ENCODE measurements at regions not wholly inside any gene's neighbourhood (a gene's known extent, or its start where the extent isn't known, plus 50 kb on each side); places are given as distances from the start of the nearest gene placed in this dataset.

- Histone ChIP-seq H3K4me2 (replicated peaks; ENCODE audit: extremely low read depth, low read length, poor library complexity, severe bottlenecking) (no peak overlapping the region), H3K4me1 (ENCODE audit: control insufficient read depth in 1 of 2, insufficient read depth in 2 of 2, low read length in 2 of 2) (no peaks in the 10 kb centered on the region), H3K27ac (ENCODE audit: low read depth in 1 of 2, low read length in 2 of 2) (no peak overlapping the region), H3K27me3 (ENCODE audit: control insufficient read depth in 2 of 2, insufficient read depth in 2 of 2, low read length in 2 of 2) (no peaks in the 10 kb centered on the region), H3K9me3 (replicated peaks in 1 of 2; ENCODE audit: control insufficient read depth in 1 of 2, insufficient read depth in 1 of 2, low read length in 2 of 2) (peaks cover 0 to 3% of the 10 kb centered on the region in 2 donors), H3K4me3 (replicated peaks in 1 of 3; ENCODE audit: low read depth in 2 of 3, low read length in 3 of 3) (no peak overlapping the region), H3K9ac (ENCODE audit: insufficient read depth, low read length, poor library complexity, severe bottlenecking) (no peak overlapping the region), H3K36me3 (replicated peaks in 1 of 2; ENCODE audit: control insufficient read depth in 1 of 2, insufficient read depth in 2 of 2, low read length in 2 of 2) (no peaks in the 10 kb centered on the region), H3K79me2 (ENCODE audit: insufficient read depth, low read length) (no peaks in the 10 kb centered on the region), H2AFZ (ENCODE audit: insufficient read depth, low read depth, low read length, poor library complexity, severe bottlenecking) (no peak overlapping the region), H4K20me1 (ENCODE audit: insufficient read depth, low read length) (no peaks in the 10 kb centered on the region)
- H3K4me1 Mint-ChIP-seq: no peaks in the 10 kb centered on the region
- no peaks in the 10 kb centered on the region for H3K36me3 Mint-ChIP-seq
- peaks cover 2 to 7% (median 4%) of the 10 kb centered on the region in 7 donors for H3K9me3 Mint-ChIP-seq
- no peak overlapping the region for H3K27ac Mint-ChIP-seq
- no peak overlapping the region for H3K4me3 Mint-ChIP-seq
- TF ChIP-seq CTCF (IDR thresholded peaks at IDR 0.05): no peak
- H3K27me3 Mint-ChIP-seq (ENCODE audit: low read depth in 3 of 3): no peaks in the 10 kb centered on the region
- intact Hi-C loops (cut with micrococcal nuclease): no loop called here
- no CpG with 5 or more reads among the region's 4 CpGs for WGBS (ENCODE audit: insufficient coverage)
- no peak for DNase-seq
Observed at GRCh38 chr4:180932370-180933001, 1310.7 kb upstream of the TENM3 start.

DNA sequence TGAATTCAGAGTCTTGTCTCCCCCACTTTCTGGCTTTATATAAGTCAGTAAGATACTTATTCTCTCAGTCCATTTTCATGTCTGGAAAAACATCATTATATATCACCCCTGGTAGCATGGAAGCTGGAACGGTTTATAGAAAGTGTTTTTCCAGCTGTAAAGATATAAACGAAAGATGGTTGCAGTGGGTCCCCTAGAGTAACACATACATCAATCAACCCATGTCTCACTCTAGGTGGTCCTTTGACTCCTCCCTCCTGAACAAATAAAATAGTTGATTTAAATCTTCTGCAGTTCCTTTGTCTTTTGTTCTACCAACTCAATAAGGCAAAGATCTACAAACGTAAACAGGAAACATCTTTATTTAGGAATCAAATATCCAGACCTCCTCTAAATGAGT lies 1306.1 kb upstream of the TENM3 start:
- no peak overlapping the region for H3K4me3 ChIP-seq (replicated peaks in 1 of 3; ENCODE audit: low read depth in 2 of 3, low read length in 3 of 3)
- Mint-ChIP-seq H3K27ac (no peak overlapping the region), H3K27me3 (ENCODE audit: low read depth in 3 of 3) (peaks cover 0 to 1% (median 0%) of the 10 kb centered on the region in 3 donors), H3K4me1 (no peaks in the 10 kb centered on the region), H3K4me3 (no peak overlapping the region), H3K36me3 (no peaks in the 10 kb centered on the region), H3K9me3 (peaks cover 2 to 6% (median 3%) of the 10 kb centered on the region in 7 donors)
- H3K9ac ChIP-seq (ENCODE audit: insufficient read depth, low read length, poor library complexity, severe bottlenecking): no peak overlapping the region
- H3K9me3 ChIP-seq (replicated peaks in 1 of 2; ENCODE audit: control insufficient read depth in 1 of 2, insufficient read depth in 1 of 2, low read length in 2 of 2): peaks cover 0 to 3% of the 10 kb centered on the region in 2 donors
- TF ChIP-seq CTCF (IDR thresholded peaks at IDR 0.05): no peak
- no peak overlapping the region for H3K4me2 ChIP-seq (replicated peaks; ENCODE audit: extremely low read depth, low read length, poor library complexity, severe bottlenecking)
- no peaks in the 10 kb centered on the region for H3K4me1 ChIP-seq (ENCODE audit: control insufficient read depth in 1 of 2, insufficient read depth in 2 of 2, low read length in 2 of 2)
- H3K79me2 ChIP-seq (ENCODE audit: insufficient read depth, low read length): no peaks in the 10 kb centered on the region
- intact Hi-C loops (cut with micrococcal nuclease): no loop called here
- WGBS (ENCODE audit: insufficient coverage): no CpG with 5 or more reads among the region's 3 CpGs
- H4K20me1 ChIP-seq (ENCODE audit: insufficient read depth, low read length): no peaks in the 10 kb centered on the region
- H2AFZ ChIP-seq (ENCODE audit: insufficient read depth, low read depth, low read length, poor library complexity, severe bottlenecking): no peak overlapping the region
- no peak overlapping the region for H3K27ac ChIP-seq (ENCODE audit: low read depth in 1 of 2, low read length in 2 of 2)
- no peaks in the 10 kb centered on the region for H3K36me3 ChIP-seq (replicated peaks in 1 of 2; ENCODE audit: control insufficient read depth in 1 of 2, insufficient read depth in 2 of 2, low read length in 2 of 2)
- no peaks in the 10 kb centered on the region for H3K27me3 ChIP-seq (ENCODE audit: control insufficient read depth in 2 of 2, insufficient read depth in 2 of 2, low read length in 2 of 2)
- DNase-seq: no peak

All from CD14-positive monocyte (primary cell).